K562 (cell line): ENCODE measurements at regions not wholly inside any gene's neighbourhood (a gene's known extent, or its start where the extent isn't known, plus 50 kb on each side); places are given as distances from the start of the nearest gene placed in this dataset.

Experiments used
- ARHGAP35 ChIP-seq: fragments of 450-650 bp; IDR thresholded peaks from 2 replicates; pipeline ENCODE4 v1.6.1; 2018; ENCODE audit not compliant: partially characterized antibody
- HIVEP1 ChIP-seq: fragments of 250-450 bp; sonication (Bioruptor Pico); IDR thresholded peaks from 2 replicates; pipeline ENCODE4 v1.4.0; 2020; ENCODE audit warnings: mild to moderate bottlenecking
- IRF2 ChIP-seq: sonication (generic); formaldehyde crosslinking; IDR thresholded peaks from 2 replicates; pipeline ENCODE4 v1.8.1; 2022; ENCODE audit warnings: mild to moderate bottlenecking, missing genetic modification reagents
- NONO ChIP-seq, 2 experiments: fragments of 200-400 bp in 1 of 2; fragments of 450-650 bp in 1 of 2; formaldehyde crosslinking in 1 of 2; IDR thresholded peaks; 2 replicates each; pipeline ENCODE4 v1.6.1; 2017; ENCODE audit warnings: low read depth in 2 of 2, mild to moderate bottlenecking in 2 of 2, moderate library complexity in 2 of 2, low read length in 1 of 2
- NR1H2 ChIP-seq: sonication (generic); formaldehyde crosslinking; IDR thresholded peaks from 2 replicates; pipeline ENCODE4 v1.4.0; 2020; ENCODE audit warnings: mild to moderate bottlenecking, missing genetic modification reagents
- POLR2H ChIP-seq: IDR thresholded peaks from 2 replicates; pipeline ENCODE4 v1.6.1; 2016; ENCODE audit warnings: missing genetic modification characterization, low read depth, mild to moderate bottlenecking, control low read depth, missing compliant biosample characterization, moderate library complexity
- SETDB1 ChIP-seq: IDR thresholded peaks from one replicate; pipeline ENCODE4 v1.6.1; 2012; ENCODE audit warnings: low read length, control low read depth, inconsistent platforms
- ZBTB1 ChIP-seq: sonication (generic); formaldehyde crosslinking; IDR thresholded peaks from 2 replicates; pipeline ENCODE4 v1.8.1; 2023; ENCODE audit warnings: missing genetic modification reagents, low read depth, mild to moderate bottlenecking, borderline replicate concordance
- TF ChIP-seq, protein P1 (sequence below): fragments of 250-450 bp; sonication (Bioruptor Pico); IDR thresholded peaks from 2 replicates; pipeline ENCODE4 v1.4.0; 2020; ENCODE audit warnings: mild to moderate bottlenecking, moderate library complexity
- TF ChIP-seq, protein P2 (sequence below): sonication (generic); formaldehyde crosslinking; IDR thresholded peaks from 2 replicates; pipeline ENCODE4 v1.8.1; 2023; ENCODE audit warnings: mild to moderate bottlenecking, missing genetic modification reagents, moderate library complexity
- TF ChIP-seq, protein P3 (sequence below), 3 experiments: IDR thresholded peaks in 2 of 3; conservative IDR thresholded peaks in 1 of 3; 2 replicates each; pipeline ENCODE4 v1.5.1; 2011 to 2012; ENCODE audit warnings: low read length in 3 of 3, mild to moderate bottlenecking in 3 of 3, control low read depth in 2 of 3, improper control_type of control experiment in 1 of 3, inconsistent platforms in 1 of 3, low read depth in 1 of 3, mixed read lengths in 1 of 3, moderate library complexity in 1 of 3; ENCODE audit not compliant: insufficient read depth in 2 of 3
- TF ChIP-seq, protein P4 (sequence below), 2 experiments: fragments of 450-650 bp; formaldehyde crosslinking in 1 of 2; IDR thresholded peaks; 2 replicates each; pipeline versions ENCODE4 v1.4.0 to v1.6.1; 2014 to 2020; ENCODE audit warnings: mild to moderate bottlenecking in 2 of 2, borderline replicate concordance in 1 of 2, low read depth in 1 of 2
- TF ChIP-seq, protein P5 (sequence below), 2 experiments: fragments of 450-650 bp; IDR thresholded peaks; 2 replicates each; pipeline ENCODE4 v1.6.1; 2016
- TF ChIP-seq, protein P6 (sequence below): fragments of 250-450 bp; sonication (Bioruptor Pico); IDR thresholded peaks from 2 replicates; pipeline ENCODE4 v1.5.0; 2020; ENCODE audit warnings: mild to moderate bottlenecking

DNA sequence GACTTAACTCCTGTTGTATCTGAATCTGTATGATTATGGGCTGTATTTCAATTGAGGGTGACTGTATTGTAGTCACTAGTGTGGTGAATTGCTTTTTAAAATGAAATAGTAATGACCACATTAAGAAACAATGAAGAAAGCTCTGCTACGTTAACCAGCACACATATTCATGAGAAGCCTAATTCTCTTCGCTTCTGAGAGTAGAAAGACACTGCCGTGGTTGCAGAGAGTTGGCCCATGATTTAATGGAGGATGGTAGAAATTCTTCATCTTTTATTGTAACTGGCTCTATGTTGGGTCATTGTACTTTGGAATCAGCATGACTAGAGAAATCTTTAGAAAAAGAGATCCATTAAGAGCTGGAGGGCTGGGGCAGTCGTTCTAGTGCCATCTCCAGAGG is 451.5 kb downstream of the PCDH17 start:
- no peak for TF ChIP-seq POLR2H (tag)
- no peak for TF ChIP-seq IRF2
- TF ChIP-seq ARHGAP35 = no peak
- TF ChIP-seq, protein P1, sequence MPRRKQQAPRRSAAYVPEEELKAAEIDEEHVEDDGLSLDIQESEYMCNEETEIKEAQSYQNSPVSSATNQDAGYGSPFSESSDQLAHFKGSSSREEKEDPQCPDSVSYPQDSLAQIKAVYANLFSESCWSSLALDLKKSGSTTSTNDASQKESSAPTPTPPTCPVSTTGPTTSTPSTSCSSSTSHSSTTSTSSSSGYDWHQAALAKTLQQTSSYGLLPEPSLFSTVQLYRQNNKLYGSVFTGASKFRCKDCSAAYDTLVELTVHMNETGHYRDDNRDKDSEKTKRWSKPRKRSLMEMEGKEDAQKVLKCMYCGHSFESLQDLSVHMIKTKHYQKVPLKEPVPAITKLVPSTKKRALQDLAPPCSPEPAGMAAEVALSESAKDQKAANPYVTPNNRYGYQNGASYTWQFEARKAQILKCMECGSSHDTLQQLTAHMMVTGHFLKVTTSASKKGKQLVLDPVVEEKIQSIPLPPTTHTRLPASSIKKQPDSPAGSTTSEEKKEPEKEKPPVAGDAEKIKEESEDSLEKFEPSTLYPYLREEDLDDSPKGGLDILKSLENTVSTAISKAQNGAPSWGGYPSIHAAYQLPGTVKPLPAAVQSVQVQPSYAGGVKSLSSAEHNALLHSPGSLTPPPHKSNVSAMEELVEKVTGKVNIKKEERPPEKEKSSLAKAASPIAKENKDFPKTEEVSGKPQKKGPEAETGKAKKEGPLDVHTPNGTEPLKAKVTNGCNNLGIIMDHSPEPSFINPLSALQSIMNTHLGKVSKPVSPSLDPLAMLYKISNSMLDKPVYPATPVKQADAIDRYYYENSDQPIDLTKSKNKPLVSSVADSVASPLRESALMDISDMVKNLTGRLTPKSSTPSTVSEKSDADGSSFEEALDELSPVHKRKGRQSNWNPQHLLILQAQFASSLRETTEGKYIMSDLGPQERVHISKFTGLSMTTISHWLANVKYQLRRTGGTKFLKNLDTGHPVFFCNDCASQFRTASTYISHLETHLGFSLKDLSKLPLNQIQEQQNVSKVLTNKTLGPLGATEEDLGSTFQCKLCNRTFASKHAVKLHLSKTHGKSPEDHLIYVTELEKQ (CRISPR knock-in tag) = no peak
- no peak for TF ChIP-seq HIVEP1 (CRISPR knock-in tag)
- TF ChIP-seq, protein P2, sequence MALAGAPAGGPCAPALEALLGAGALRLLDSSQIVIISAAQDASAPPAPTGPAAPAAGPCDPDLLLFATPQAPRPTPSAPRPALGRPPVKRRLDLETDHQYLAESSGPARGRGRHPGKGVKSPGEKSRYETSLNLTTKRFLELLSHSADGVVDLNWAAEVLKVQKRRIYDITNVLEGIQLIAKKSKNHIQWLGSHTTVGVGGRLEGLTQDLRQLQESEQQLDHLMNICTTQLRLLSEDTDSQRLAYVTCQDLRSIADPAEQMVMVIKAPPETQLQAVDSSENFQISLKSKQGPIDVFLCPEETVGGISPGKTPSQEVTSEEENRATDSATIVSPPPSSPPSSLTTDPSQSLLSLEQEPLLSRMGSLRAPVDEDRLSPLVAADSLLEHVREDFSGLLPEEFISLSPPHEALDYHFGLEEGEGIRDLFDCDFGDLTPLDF = no peak
- TF ChIP-seq ZBTB1 = no peak
- TF ChIP-seq NR1H2 (CRISPR knock-in tag) = no peak
- TF ChIP-seq, protein P3, sequence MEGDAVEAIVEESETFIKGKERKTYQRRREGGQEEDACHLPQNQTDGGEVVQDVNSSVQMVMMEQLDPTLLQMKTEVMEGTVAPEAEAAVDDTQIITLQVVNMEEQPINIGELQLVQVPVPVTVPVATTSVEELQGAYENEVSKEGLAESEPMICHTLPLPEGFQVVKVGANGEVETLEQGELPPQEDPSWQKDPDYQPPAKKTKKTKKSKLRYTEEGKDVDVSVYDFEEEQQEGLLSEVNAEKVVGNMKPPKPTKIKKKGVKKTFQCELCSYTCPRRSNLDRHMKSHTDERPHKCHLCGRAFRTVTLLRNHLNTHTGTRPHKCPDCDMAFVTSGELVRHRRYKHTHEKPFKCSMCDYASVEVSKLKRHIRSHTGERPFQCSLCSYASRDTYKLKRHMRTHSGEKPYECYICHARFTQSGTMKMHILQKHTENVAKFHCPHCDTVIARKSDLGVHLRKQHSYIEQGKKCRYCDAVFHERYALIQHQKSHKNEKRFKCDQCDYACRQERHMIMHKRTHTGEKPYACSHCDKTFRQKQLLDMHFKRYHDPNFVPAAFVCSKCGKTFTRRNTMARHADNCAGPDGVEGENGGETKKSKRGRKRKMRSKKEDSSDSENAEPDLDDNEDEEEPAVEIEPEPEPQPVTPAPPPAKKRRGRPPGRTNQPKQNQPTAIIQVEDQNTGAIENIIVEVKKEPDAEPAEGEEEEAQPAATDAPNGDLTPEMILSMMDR (IDR thresholded peaks at IDR 0.05 in 2 of 3, conservative IDR thresholded peaks at IDR 0.05 in 1 of 3; ENCODE audit: insufficient read depth in 2 of 3, low read depth in 1 of 3, low read length in 3 of 3) = no peak
- TF ChIP-seq, protein P4, sequence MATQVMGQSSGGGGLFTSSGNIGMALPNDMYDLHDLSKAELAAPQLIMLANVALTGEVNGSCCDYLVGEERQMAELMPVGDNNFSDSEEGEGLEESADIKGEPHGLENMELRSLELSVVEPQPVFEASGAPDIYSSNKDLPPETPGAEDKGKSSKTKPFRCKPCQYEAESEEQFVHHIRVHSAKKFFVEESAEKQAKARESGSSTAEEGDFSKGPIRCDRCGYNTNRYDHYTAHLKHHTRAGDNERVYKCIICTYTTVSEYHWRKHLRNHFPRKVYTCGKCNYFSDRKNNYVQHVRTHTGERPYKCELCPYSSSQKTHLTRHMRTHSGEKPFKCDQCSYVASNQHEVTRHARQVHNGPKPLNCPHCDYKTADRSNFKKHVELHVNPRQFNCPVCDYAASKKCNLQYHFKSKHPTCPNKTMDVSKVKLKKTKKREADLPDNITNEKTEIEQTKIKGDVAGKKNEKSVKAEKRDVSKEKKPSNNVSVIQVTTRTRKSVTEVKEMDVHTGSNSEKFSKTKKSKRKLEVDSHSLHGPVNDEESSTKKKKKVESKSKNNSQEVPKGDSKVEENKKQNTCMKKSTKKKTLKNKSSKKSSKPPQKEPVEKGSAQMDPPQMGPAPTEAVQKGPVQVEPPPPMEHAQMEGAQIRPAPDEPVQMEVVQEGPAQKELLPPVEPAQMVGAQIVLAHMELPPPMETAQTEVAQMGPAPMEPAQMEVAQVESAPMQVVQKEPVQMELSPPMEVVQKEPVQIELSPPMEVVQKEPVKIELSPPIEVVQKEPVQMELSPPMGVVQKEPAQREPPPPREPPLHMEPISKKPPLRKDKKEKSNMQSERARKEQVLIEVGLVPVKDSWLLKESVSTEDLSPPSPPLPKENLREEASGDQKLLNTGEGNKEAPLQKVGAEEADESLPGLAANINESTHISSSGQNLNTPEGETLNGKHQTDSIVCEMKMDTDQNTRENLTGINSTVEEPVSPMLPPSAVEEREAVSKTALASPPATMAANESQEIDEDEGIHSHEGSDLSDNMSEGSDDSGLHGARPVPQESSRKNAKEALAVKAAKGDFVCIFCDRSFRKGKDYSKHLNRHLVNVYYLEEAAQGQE (IDR thresholded peaks at IDR 0.05; ENCODE audit: borderline replicate concordance) = no peak
- TF ChIP-seq, protein P4 (CRISPR knock-in tag; IDR thresholded peaks at IDR 0.05; ENCODE audit: low read depth) = no peak
- TF ChIP-seq, protein P5, sequence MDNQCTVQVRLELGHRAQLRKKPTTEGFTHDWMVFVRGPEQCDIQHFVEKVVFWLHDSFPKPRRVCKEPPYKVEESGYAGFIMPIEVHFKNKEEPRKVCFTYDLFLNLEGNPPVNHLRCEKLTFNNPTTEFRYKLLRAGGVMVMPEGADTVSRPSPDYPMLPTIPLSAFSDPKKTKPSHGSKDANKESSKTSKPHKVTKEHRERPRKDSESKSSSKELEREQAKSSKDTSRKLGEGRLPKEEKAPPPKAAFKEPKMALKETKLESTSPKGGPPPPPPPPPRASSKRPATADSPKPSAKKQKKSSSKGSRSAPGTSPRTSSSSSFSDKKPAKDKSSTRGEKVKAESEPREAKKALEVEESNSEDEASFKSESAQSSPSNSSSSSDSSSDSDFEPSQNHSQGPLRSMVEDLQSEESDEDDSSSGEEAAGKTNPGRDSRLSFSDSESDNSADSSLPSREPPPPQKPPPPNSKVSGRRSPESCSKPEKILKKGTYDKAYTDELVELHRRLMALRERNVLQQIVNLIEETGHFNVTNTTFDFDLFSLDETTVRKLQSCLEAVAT (IDR thresholded peaks at IDR 0.05) = no peak
- TF ChIP-seq, protein P6, sequence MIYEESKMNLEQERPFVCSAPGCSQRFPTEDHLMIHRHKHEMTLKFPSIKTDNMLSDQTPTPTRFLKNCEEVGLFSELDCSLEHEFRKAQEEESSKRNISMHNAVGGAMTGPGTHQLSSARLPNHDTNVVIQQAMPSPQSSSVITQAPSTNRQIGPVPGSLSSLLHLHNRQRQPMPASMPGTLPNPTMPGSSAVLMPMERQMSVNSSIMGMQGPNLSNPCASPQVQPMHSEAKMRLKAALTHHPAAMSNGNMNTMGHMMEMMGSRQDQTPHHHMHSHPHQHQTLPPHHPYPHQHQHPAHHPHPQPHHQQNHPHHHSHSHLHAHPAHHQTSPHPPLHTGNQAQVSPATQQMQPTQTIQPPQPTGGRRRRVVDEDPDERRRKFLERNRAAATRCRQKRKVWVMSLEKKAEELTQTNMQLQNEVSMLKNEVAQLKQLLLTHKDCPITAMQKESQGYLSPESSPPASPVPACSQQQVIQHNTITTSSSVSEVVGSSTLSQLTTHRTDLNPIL (CRISPR knock-in tag) = no peak
- TF ChIP-seq NONO (IDR thresholded peaks at IDR 0.05; ENCODE audit: low read depth in 2 of 2, low read length in 1 of 2) = no peak
- no peak for TF ChIP-seq SETDB1
